Glomerular visceral epithelial cell (primary cell): ENCODE measurements at regions not wholly inside any gene's neighbourhood (a gene's known extent, or its start where the extent isn't known, plus 50 kb on each side); places are given as distances from the start of the nearest gene placed in this dataset.
"Not testable (repeated sequence)": the region's sequence is repeated elsewhere in the genome, so short reads cannot be mapped to it uniquely, and the experiment has no call there.

ENCODE experiments used
- DNase-seq: peaks from one replicate; pipeline ENCODE4 v3.0.0-alpha.2; 2016; ENCODE audit errors: extremely low spot score

DNA sequence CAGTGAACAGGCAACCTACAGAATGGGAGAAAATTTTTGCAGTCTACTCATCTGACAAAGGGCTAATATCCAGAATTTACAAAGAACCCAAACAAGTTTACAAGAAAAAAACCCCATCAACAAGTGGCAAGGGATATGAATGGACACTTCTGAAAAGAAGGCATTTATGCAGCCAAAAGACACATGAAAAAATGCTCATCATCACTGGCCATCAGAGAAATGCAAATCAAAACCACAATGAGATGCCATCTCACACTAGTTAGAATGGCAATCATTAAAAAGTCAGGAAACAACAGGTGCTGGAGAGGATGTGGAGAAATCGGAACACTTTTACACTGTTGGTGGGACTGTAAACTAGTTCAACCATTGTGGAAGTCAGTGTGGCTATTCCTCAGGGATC, 80.3 kb downstream of the ZNF474 start:
- DNase-seq = not testable (repeated sequence)

DNA sequence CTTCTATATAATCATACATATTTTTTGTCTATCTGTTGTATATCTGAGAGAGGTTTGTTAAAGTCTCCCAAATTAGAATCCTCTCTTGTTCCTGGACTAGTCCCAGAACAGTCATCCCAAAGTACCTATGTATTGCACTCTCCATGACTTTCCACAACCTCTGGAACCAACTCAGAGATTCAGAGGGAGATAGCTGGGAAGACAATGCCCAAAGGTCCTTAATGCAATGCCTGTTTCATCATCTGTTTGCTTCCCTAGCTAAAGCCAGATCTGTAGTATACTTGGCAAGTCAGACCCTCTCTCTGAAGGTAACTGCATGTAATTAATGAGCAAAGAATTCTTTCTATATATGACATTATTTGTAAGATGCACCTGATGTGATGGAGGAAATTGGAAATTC, 89.4 kb downstream of the ZNF474 start:
- DNase-seq = no peak

DNA sequence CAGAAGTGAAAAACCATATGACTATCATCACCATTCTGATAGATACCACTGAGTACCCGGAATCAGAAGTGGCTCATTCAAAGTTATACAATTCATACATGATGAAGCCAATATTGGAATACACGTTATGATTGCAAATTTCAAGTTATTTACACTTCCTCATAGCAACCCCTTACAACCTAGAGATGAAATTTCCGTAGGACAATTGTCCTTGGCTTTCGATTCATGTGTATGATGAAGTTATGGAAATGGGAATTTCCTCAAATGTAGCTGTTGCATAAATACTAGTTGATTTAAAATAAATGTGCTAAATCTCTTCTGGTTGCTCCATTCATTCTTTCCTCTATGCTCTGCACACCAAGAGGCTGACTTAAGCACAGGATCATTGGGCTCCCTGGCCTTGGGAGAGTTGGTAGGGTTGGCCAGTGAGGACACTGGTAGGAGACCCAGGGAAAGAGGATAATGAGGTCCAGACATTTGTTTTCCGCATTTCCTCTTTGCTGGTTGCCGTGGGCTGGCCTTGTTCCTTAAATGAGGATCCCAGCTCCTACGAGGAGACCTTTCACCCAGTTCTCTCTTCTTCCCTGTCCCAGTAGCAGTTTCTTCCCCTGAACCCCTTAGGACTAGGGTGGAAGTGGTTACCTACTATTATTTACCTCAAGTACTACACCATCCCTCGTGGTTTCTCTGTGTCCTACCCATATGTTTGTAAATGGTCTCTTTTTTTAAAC, 90.3 kb downstream of the ZNF474 start:
- DNase-seq = no peak

DNA sequence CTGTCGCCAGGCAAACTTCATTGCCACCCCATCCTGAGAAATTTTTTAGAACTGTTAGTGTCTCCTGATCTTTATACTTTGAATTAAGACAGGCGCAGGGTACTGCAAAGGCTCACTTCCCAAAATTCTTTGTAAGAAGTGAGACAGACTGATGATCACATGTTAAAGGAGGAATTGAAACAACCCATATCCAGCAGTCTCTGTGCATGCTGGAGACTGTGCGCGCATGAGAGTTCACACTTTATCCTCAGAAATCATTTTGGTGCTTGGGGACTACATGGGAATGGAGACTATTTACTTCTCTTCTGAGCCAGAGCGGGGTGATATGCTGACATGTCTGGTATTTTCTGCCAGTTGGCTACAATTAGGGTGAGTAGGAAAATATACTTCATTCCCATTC, 91.2 kb downstream of the ZNF474 start:
- DNase-seq = no peak

DNA sequence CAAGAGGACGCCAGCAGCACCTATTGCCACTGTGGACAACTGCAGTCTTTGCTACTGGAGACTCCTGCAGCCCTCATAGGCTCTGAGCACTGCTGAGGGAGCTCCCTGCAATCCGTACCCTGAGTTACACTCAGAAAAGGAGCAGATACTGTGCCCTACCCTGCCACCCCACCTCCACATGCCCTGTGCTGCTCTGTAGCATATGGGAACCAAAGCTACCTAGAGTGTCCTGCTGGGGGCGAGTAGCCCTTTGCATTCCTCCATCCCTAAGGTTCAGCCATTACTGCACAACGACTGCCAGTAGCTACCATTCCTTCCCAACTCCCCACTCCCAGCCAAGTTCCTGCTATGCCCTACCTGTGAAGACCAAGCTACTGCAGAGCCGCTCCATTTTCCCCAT, 90.2 kb upstream of the SNCAIP start:
- no peak for DNase-seq

DNA sequence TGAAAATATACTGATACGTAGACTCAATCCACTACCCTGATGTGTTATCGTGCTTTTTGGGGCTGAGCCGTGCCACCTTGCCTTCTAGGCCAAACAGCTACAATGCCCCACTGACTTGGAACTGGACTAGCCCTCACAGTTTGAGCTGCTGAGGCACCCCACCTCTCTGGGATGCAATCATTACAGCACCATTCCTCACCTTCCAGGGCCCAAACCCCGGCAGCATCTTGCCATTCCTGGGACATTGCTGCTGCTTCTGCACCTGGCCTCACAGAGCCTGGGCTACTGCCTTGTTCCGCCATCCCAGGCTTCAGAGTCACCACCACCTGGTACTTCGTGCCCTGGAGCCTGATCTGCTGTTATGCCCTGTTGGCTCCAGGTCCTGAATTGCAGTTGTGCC, 89.5 kb upstream of the SNCAIP start:
- no peak for DNase-seq

DNA sequence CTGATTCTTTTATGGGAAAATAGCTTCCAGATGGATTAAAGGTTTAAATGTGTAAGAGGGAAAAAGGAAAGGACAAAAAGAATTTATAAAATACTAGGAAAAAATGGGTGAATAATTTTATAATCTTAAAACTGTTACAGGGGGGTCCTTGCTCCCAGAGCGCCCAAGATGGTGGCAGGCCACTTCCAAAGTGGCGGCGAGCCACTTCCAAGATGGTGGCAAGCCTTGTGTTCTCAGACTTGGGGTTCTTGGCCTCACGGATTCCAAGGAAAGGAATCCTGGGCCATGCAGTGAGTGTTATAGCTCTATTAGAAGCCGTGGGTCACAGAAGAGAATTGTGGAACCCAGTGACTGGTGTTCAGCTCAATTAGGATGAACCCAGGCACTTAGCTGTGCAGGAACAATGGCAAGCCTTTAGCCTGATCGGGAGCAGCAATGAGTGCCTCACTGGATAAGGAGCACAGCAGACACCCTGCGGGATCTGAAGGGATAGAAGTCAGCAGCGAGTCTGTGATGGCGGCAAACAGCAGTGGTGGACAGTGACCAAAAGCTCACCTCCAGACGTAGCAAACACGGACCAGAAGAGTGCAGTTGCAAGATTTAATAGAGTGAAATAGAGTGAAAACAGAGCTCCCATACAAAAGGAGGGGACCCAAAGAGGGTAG, 83.2 kb upstream of the SNCAIP start:
- DNase-seq = no peak

DNA sequence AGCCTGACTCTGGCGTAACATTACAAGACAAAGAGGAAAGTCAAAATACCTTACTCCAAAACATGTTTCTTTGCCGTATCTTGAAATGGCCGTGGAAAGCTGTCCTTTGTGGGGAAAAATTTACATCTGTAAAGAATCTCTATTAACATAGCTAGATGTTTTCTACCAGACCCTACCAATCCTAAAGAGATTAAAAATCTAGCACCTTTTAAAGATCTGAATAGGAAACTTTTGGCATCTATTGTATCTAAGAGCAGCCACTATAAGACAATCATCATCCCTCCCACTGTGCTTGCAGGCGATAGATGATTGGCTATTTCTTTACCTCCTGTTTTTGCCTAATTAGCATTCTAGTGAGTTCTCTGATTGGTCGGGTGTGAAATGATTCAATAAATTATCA, 82.5 kb upstream of the SNCAIP start:
- no peak for DNase-seq

DNA sequence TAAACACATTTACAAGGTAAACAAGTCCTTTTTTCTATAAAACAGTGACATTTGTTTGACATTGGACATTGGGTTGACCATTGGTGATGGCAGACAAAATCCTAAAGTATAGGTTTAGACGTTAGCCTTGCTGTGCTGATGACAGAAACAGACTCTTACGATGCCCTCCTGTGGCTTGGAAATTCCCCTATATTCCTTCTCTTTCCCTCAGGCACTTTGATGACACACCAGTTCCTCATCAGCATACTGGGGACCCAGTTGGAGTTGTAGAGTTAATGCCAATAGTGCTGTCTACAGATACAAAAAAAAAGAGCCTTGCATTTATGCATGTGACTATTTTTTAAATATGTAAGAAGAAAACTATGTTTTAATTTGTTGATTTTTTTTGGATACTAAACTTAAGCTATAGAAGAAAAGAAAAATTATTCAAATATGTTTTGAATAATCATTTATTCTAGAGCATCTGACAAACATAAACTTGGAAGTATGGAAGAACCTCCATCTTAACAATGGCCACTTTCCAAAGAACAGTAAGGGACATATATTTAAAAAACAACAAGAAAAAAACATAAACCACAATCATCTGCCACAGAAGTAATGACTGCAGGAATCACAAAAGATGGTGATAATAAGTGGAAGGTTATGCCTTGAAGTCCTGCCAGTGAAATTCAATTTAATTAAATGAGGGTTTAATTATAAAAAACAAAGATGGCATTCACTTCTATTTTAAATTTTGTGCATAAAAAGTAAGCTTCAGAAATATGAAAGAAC, 75.6 kb upstream of the SNCAIP start:
- DNase-seq = no peak

DNA sequence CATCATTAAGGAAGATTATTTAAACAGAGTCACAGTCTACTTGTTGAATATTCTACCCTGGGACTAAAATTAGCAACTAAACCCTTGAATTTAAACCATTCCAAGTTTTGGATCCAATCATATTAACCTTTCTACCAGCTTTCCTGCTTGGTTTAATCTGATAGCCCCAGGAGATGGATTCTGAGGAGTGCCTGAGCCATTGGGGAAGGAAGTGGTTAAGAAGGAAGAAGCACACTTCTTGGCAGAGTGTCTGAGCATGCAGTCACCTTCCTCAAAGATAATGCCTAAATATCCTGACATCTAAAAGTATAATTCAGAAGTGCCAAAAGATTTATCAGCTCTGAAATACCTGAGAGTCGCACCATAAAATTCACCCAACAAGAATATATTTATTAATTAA, 74.1 kb upstream of the SNCAIP start:
- DNase-seq = no peak

DNA sequence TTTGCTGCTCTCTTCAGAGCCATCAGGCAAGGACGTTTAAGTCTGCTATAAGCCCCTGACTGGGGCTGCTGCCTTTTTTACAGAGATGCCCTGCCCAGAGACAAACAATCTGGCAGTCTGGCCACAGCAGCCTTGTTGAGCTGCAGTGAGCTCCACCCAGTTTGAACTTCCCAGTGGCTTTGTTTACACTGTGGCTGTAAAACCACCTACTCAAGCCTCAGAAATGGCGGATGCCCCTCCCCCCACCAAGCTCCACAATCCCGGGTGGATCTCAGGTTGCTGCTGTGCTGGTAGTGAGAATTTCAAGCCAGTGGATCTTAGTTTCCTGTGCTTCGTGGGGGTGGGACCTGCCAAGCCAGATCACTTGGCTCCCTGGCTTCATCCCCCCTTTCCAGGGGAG, 59.7 kb upstream of the SNCAIP start:
- DNase-seq = no peak

DNA sequence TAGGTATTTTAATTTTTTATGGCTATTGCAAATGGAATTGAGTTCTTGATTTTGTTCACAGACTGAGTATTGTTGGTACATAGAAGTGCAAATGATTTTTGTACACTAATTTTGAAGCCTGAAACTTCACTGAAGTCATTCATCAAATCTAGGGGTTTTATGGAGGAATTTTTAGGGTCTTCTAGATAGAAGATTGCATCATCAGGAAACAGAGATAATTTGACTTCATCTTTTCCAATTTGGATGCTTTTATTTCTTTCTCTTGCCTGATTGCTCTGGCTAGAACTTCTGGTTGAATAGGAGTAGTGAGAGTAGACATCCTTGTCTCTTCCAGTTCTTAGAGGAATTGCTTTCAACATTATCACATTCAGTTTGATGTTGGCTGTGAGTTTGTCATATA, 58.2 kb upstream of the SNCAIP start:
- DNase-seq = no peak

DNA sequence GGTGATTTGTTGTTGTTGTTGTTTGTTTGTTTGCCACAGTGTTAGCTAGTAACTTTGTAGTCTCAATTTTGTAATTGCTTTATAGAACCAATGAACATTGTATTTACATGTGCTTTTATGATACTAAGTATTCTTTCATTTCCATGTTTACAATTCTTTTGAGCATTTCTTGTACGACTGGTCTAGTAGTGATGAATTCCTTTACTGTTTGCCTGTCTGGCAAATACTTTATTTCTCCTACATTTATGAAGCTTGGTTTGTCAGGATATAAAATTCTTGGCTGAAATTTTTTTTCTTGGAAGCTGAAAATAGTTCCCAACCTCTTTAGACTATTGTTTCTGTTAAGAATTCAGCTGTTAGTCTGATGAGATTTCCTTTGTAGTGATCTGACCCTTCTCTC, 55.6 kb upstream of the SNCAIP start:
- DNase-seq = no peak

DNA sequence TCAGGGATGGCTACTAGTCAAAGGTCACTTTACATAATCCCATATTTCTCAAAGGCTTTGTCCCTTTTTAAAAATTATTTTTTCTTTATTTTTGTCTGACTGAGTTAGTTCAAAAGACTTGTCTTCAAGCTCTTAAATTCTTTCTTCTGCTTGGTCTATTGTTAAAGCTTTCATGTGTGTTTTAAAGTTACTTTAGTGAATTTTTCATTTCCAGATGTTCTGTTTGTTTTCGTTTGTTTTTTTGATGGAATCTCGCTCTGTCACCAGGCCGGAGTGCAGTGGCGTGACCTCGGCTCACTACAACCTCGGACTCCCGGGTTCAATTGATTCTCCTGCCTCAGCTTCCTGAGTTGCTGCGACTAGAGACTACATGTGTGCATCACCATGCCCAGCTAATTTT, 55.0 kb upstream of the SNCAIP start:
- DNase-seq = no peak

DNA sequence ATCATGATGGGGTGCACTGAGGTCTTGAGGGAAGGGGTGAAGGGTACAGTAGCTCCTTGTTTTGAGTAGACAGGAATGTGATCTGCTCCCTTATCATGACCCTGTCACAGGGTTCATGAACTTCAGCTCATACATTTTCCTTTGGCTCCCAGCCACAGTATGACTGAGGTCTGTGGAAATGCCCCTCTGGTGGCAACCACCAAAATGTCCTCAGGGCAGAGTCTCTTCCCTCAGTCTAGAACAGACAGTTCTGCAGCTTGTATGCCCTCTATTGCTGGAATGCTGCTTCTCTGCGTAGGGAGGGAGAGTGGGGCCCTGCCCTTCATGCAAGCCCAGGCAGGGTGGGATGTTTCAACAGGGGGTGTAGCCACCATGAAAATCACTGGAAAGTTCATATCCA, 53.8 kb upstream of the SNCAIP start:
- DNase-seq = no peak

DNA sequence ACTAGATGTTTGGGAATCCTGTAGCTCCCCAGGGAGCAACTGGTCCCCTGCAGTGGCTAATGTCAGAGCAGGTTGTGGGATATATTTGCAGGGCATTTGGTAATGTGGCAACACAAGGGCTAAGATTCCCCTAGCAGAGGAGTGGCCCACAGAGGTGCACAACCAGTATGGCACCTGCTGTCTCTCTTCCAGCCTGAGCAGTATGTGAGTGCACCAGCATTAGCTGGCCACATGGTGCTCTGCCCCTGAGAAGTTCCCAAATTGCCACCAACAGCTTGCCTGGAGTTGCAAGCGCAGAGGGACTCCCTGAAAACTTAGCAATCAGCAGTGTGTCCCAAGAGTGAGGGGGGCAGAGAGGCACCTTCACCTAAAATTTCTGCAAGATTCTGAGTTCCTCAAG, 53.2 kb upstream of the SNCAIP start:
- DNase-seq = no peak

DNA sequence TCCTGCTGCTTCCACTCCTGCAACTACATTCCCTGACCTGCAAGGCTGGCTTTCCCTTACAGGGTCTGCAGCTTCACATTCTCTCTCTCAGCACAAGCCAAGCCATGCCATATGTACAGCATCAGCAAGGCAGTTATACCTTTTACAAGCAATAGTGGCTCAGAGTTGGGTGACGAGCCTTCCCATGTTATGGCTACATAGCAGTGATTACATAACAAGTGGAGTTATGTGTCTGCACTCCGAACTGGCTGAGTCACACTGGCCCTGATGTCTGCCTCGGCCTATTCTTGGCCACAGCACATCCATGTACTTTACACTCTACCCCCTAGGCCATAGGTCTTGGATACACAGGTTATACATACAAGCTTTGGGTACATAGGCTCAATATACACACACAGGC, 52.0 kb upstream of the SNCAIP start:
- peak; percentile 8 for DNase-seq

DNA sequence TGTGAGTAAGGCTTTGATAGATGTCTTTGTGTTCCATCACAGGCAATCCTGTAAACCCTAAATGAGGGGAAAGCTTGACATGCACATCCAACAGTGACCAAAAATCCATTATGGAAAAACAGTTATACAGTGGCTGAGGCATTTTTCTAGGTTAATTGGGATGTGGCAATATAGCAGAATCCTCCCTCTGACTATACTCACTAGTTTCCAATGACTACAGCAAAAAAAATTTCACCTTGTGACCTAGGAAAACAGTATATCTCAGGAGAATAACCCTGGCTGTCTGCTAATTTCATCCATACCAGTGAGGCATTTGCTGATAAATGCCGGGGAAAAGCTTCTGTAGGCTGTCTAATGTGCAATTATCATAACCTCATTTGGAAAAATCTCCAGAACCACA, 49.9 kb upstream of the SNCAIP start:
- no peak for DNase-seq
